ENCODE measurements at regions not wholly inside any gene's neighbourhood (a gene's known extent, or its start where the extent isn't known, plus 50 kb on each side); places are given as distances from the start of the nearest gene placed in this dataset.

DNA sequence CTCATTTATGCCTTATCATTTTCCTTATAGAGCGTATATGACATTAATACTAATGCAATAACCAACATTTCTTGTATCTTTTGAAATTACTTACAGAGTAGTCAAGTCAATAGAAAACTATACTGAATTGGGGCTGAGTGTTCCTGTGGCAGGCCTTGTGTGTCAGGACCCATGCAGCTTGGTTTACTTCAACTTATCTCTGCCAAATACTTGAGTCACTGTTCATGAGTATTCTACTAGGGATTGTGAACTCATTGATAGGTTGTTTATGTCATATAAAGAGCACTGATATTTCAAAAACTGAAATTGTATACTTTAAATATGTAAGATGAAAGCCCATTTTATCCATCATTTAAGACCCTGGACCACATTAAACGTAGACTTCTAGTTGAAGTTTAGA, 688.6 kb upstream of the SLITRK1 start:
- no peak for TF ChIP-seq SPI1 (IDR thresholded peaks at IDR 0.05; ENCODE audit: borderline replicate concordance, low read depth)
- TF ChIP-seq GABPA (IDR thresholded peaks at IDR 0.05; ENCODE audit: low read depth) = no peak
- TF ChIP-seq POLR2AphosphoS5 (IDR thresholded peaks at IDR 0.05; ENCODE audit: low read depth) = no peak
- TF ChIP-seq, protein P1, sequence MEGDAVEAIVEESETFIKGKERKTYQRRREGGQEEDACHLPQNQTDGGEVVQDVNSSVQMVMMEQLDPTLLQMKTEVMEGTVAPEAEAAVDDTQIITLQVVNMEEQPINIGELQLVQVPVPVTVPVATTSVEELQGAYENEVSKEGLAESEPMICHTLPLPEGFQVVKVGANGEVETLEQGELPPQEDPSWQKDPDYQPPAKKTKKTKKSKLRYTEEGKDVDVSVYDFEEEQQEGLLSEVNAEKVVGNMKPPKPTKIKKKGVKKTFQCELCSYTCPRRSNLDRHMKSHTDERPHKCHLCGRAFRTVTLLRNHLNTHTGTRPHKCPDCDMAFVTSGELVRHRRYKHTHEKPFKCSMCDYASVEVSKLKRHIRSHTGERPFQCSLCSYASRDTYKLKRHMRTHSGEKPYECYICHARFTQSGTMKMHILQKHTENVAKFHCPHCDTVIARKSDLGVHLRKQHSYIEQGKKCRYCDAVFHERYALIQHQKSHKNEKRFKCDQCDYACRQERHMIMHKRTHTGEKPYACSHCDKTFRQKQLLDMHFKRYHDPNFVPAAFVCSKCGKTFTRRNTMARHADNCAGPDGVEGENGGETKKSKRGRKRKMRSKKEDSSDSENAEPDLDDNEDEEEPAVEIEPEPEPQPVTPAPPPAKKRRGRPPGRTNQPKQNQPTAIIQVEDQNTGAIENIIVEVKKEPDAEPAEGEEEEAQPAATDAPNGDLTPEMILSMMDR (IDR thresholded peaks at IDR 0.05; ENCODE audit: insufficient read depth, low read length) = no peak
- TF ChIP-seq, protein P2, sequence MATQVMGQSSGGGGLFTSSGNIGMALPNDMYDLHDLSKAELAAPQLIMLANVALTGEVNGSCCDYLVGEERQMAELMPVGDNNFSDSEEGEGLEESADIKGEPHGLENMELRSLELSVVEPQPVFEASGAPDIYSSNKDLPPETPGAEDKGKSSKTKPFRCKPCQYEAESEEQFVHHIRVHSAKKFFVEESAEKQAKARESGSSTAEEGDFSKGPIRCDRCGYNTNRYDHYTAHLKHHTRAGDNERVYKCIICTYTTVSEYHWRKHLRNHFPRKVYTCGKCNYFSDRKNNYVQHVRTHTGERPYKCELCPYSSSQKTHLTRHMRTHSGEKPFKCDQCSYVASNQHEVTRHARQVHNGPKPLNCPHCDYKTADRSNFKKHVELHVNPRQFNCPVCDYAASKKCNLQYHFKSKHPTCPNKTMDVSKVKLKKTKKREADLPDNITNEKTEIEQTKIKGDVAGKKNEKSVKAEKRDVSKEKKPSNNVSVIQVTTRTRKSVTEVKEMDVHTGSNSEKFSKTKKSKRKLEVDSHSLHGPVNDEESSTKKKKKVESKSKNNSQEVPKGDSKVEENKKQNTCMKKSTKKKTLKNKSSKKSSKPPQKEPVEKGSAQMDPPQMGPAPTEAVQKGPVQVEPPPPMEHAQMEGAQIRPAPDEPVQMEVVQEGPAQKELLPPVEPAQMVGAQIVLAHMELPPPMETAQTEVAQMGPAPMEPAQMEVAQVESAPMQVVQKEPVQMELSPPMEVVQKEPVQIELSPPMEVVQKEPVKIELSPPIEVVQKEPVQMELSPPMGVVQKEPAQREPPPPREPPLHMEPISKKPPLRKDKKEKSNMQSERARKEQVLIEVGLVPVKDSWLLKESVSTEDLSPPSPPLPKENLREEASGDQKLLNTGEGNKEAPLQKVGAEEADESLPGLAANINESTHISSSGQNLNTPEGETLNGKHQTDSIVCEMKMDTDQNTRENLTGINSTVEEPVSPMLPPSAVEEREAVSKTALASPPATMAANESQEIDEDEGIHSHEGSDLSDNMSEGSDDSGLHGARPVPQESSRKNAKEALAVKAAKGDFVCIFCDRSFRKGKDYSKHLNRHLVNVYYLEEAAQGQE (IDR thresholded peaks at IDR 0.05; ENCODE audit: insufficient replicate concordance, low read depth) = no peak
- no peaks in the 10 kb centered on the region for H3K27me3 ChIP-seq (ENCODE audit: insufficient read depth, poor library complexity, severe bottlenecking)
- no peak overlapping the region for H3K27ac ChIP-seq (replicated peaks)
- no peak for DNase-seq (ENCODE audit: low read depth in 1 of 2, low spot score in 1 of 2)
- H3K4me3 ChIP-seq (replicated peaks; ENCODE audit: insufficient read depth, low read length) = no peak overlapping the region

DNA sequence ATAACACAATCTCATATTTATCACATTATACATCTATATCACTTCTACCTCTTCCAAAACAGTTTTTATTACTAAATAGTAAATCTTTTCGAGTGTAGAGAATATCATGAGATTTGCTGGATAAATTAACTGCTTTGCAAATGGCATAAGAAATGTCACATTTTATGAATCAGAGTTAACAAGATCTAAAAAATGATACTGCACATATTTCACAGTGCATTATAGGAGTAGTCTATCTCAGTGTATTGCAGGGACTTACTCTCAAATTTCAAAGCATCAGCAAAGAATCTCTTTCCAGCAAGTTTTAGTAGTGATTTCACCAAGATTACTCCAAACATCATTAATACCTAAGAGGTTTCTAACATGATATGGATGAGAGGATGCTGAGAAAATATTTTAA, 687.1 kb upstream of the SLITRK1 start:
- no peak overlapping the region for H3K4me3 ChIP-seq (replicated peaks; ENCODE audit: insufficient read depth, low read length)
- TF ChIP-seq GABPA (IDR thresholded peaks at IDR 0.05; ENCODE audit: low read depth) = no peak
- TF ChIP-seq, protein P2 (IDR thresholded peaks at IDR 0.05; ENCODE audit: insufficient replicate concordance, low read depth) = no peak
- TF ChIP-seq POLR2AphosphoS5 (IDR thresholded peaks at IDR 0.05; ENCODE audit: low read depth) = no peak
- TF ChIP-seq, protein P1 (IDR thresholded peaks at IDR 0.05; ENCODE audit: insufficient read depth, low read length) = no peak
- no peak for TF ChIP-seq SPI1 (IDR thresholded peaks at IDR 0.05; ENCODE audit: borderline replicate concordance, low read depth)
- no peak overlapping the region for H3K27ac ChIP-seq (replicated peaks)
- H3K27me3 ChIP-seq (ENCODE audit: insufficient read depth, poor library complexity, severe bottlenecking) = no peaks in the 10 kb centered on the region
- no peak for DNase-seq (ENCODE audit: low read depth in 1 of 2, low spot score in 1 of 2)

DNA sequence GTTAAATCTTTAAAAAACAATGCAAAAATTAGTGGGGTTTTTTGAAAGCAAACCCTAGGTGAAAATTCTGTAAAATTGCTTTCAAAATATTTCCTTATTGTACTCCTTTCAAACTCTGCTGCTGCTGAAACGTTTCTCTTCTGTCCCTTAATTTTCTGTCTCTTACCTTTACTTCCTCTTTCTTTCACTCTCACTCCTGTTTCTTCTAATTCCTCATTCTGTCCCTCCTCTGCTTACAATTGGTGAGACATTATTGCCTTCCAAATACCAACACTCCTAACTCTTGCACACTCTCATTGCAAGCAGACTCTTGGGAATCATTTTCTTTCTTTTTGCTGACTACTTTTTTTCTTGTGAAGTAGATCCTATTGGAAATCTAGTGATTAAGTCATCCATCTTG, 685.6 kb upstream of the SLITRK1 start:
- TF ChIP-seq, protein P2 (IDR thresholded peaks at IDR 0.05; ENCODE audit: insufficient replicate concordance, low read depth) = no peak
- TF ChIP-seq, protein P1 (IDR thresholded peaks at IDR 0.05; ENCODE audit: insufficient read depth, low read length) = no peak
- TF ChIP-seq POLR2AphosphoS5 (IDR thresholded peaks at IDR 0.05; ENCODE audit: low read depth) = no peak
- TF ChIP-seq SPI1 (IDR thresholded peaks at IDR 0.05; ENCODE audit: borderline replicate concordance, low read depth) = no peak
- TF ChIP-seq GABPA (IDR thresholded peaks at IDR 0.05; ENCODE audit: low read depth) = no peak
- no peak overlapping the region for H3K27ac ChIP-seq (replicated peaks)
- no peak overlapping the region for H3K4me3 ChIP-seq (replicated peaks; ENCODE audit: insufficient read depth, low read length)
- no peak for DNase-seq (ENCODE audit: low read depth in 1 of 2, low spot score in 1 of 2)
- H3K27me3 ChIP-seq (ENCODE audit: insufficient read depth, poor library complexity, severe bottlenecking) = no peaks in the 10 kb centered on the region
